K562 (cell line): ENCODE measurements at regions not wholly inside any gene's neighbourhood (a gene's known extent, or its start where the extent isn't known, plus 50 kb on each side); places are given as distances from the start of the nearest gene placed in this dataset.

Experiments used
- ATAC-seq: fragments of 200-7000 bp; cut with Tn5 transposase; 3 replicates; pipeline ENCODE4 v1.9.1; 2020; ENCODE audit warnings: moderate library complexity
- BruUV-seq: library from RNA; stranded (reverse); fragments of 400-500 nt; replicated peaks from 2 replicates; lab custom pipeline; 2021; lab: Mats Ljungman, UMichigan
- CTCF ChIA-PET: fragments of 300-600 bp; formaldehyde crosslinking; extraction: SDS; loops from one replicate; lab custom pipeline; 2021; ENCODE audit warnings: low intra/inter-chr PET ratio; lab: Yijun Ruan, JAX
- POLR2A ChIA-PET: fragments of 300-600, 350-650 bp; sonication (Branson Sonifier 250); formaldehyde crosslinking; extraction: SDS; loops from one replicate; lab custom pipeline; 2021; ENCODE audit warnings: antibody characterized with exemption, inconsistent platforms; lab: Yijun Ruan, JAX
- DNase-seq, 4 experiments: peaks; one replicate each; pipeline versions ENCODE4 v3.0.0 to v3.0.0-alpha.2; 2011 to 2018; ENCODE audit warnings: low spot score in 3 of 4, mixed read lengths in 3 of 4; ENCODE audit errors: extremely low read depth in 1 of 4
- FAIRE-seq: peaks from 2 replicates; lab custom pipeline; 2011; peaks lifted over from hg19 to GRCh38; lab: Jason Lieb, UNC
- H2AFZ ChIP-seq: 2 replicates; pipeline ENCODE4 v1.6.0; 2011; ENCODE audit warnings: low read depth, low read length, control low read depth, inconsistent platforms
- H3K27ac ChIP-seq: fragments of 200-600 bp; 3 replicates; pipeline ENCODE4 v1.8.0; 2011; ENCODE audit warnings: low read depth, mild to moderate bottlenecking, control low read depth, inconsistent platforms, low read length, moderate library complexity, mixed read lengths; ENCODE audit errors: extremely low read depth
- H3K27me3 ChIP-seq, 2 experiments: fragments of 300-600 bp in 1 of 2; 2 replicates in 1 of 2; 3 replicates in 1 of 2; pipeline versions ENCODE4 v1.6.0 to v1.8.0; 2011; ENCODE audit warnings: inconsistent platforms in 2 of 2, low read length in 2 of 2, mild to moderate bottlenecking in 1 of 2, mixed read lengths in 1 of 2, moderate library complexity in 1 of 2; ENCODE audit not compliant: control insufficient read depth in 2 of 2, insufficient read depth in 2 of 2
- H3K36me3 ChIP-seq: fragments of 300-600 bp; 3 replicates; pipeline ENCODE4 v1.8.0; 2011; ENCODE audit warnings: mild to moderate bottlenecking, low read length, inconsistent platforms; ENCODE audit not compliant: control insufficient read depth, insufficient read depth
- H3K4me1 ChIP-seq, 2 experiments: fragments of 200-600 bp in 1 of 2; replicated peaks in 1 of 2; 2 replicates in 1 of 2; 3 replicates in 1 of 2; pipeline versions ENCODE4 v1.5.1 to v1.8.0; 2011; ENCODE audit warnings: inconsistent platforms in 2 of 2, low read length in 2 of 2, mild to moderate bottlenecking in 1 of 2, mixed read lengths in 1 of 2, moderate library complexity in 1 of 2; ENCODE audit not compliant: control insufficient read depth in 2 of 2, insufficient read depth in 2 of 2
- H3K4me2 ChIP-seq: 2 replicates; pipeline ENCODE4 v1.6.1; 2011; ENCODE audit warnings: low read length, control low read depth, inconsistent platforms, mixed read lengths; ENCODE audit not compliant: insufficient read depth
- H3K4me3 ChIP-seq: fragments of 200-600 bp; sonication (generic), shearing (Covaris generic); 2 replicates; pipeline ENCODE4 v1.5.1; 2016; ENCODE audit warnings: control low read depth, inconsistent platforms
- H3K79me2 ChIP-seq: fragments of 200-600 bp; 3 replicates; pipeline ENCODE4 v1.8.0; 2011; ENCODE audit warnings: low read length, inconsistent platforms; ENCODE audit not compliant: control insufficient read depth, insufficient read depth
- H3K9ac ChIP-seq, 2 experiments: 2 replicates each; pipeline versions ENCODE4 v1.6.0 to v1.6.1; 2011; ENCODE audit warnings: low read depth in 2 of 2, low read length in 2 of 2, control low read depth in 1 of 2, inconsistent platforms in 1 of 2, mild to moderate bottlenecking in 1 of 2, mixed read lengths in 1 of 2; ENCODE audit not compliant: insufficient read depth in 1 of 2
- H3K9me1 ChIP-seq: one replicate; pipeline ENCODE4 v1.6.0; 2011; ENCODE audit warnings: inconsistent platforms, mild to moderate bottlenecking, low read length, moderate library complexity; ENCODE audit not compliant: control insufficient read depth, insufficient read depth
- H3K9me3 ChIP-seq: replicated peaks from 2 replicates; pipeline ENCODE4 v1.5.1; 2011; ENCODE audit warnings: low read depth, low read length, inconsistent platforms; ENCODE audit not compliant: control insufficient read depth, insufficient read depth
- H4K20me1 ChIP-seq: replicated peaks from 2 replicates; pipeline ENCODE4 v1.6.1; 2011; ENCODE audit warnings: low read length, inconsistent platforms, mixed read lengths; ENCODE audit not compliant: control insufficient read depth, insufficient read depth
- CBX8 ChIP-seq: fragments of 200-600 bp; sonication (generic); IDR thresholded peaks from 2 replicates; pipeline ENCODE4 v1.6.1; 2012; ENCODE audit warnings: borderline replicate concordance, mixed run types, low read depth, mild to moderate bottlenecking, moderate library complexity, mixed read lengths, low read length, control low read depth, inconsistent platforms; ENCODE audit not compliant: poor library complexity, severe bottlenecking; ENCODE audit errors: extremely low read depth
- DNMT1 ChIP-seq: fragments of 450-650 bp; IDR thresholded peaks from 2 replicates; pipeline ENCODE4 v1.6.1; 2016; ENCODE audit warnings: antibody characterized with exemption, mild to moderate bottlenecking
- E2F8 ChIP-seq: fragments of 450-650 bp; IDR thresholded peaks from 2 replicates; pipeline ENCODE4 v1.7.1; 2018; ENCODE audit warnings: mild to moderate bottlenecking, low read depth; ENCODE audit not compliant: partially characterized antibody
- HNRNPL ChIP-seq: fragments of 200-400 bp; formaldehyde crosslinking; IDR thresholded peaks from 2 replicates; pipeline ENCODE4 v1.6.1; 2017; ENCODE audit warnings: low read depth, mild to moderate bottlenecking, low read length
- HNRNPUL1 ChIP-seq: fragments of 200-400 bp; formaldehyde crosslinking; IDR thresholded peaks from 2 replicates; pipeline ENCODE4 v1.6.1; 2017; ENCODE audit warnings: low read length
- POLR3A ChIP-seq: IDR thresholded peaks from 2 replicates; pipeline ENCODE4 v1.6.1; 2011; ENCODE audit warnings: borderline replicate concordance, mild to moderate bottlenecking, moderate library complexity; ENCODE audit not compliant: insufficient read length, insufficient read depth; ENCODE audit errors: extremely low read depth
- RBM14 ChIP-seq: fragments of 200-400 bp; formaldehyde crosslinking; IDR thresholded peaks from 2 replicates; pipeline ENCODE4 v1.6.1; 2018; ENCODE audit warnings: low read depth, mild to moderate bottlenecking, low read length, moderate library complexity, borderline replicate concordance; ENCODE audit not compliant: insufficient read depth
- RHOXF2B ChIP-seq: fragments of 250-450 bp; sonication (Bioruptor Pico); conservative IDR thresholded peaks from 2 replicates; pipeline ENCODE4 v1.5.1; 2021
- ZFP1 ChIP-seq: fragments of 450-650 bp; formaldehyde crosslinking; IDR thresholded peaks from 2 replicates; pipeline ENCODE4 v1.4.0; 2020; ENCODE audit warnings: mild to moderate bottlenecking, mixed read lengths
- ZNF232 ChIP-seq: sonication (generic); formaldehyde crosslinking; IDR thresholded peaks from 2 replicates; pipeline ENCODE4 v1.8.0; 2022; ENCODE audit warnings: mild to moderate bottlenecking, missing genetic modification reagents
- ZNF408 ChIP-seq: fragments of 250-450 bp; sonication (Bioruptor Pico); IDR thresholded peaks from 2 replicates; pipeline ENCODE4 v1.4.0; 2020; ENCODE audit warnings: low read depth, mild to moderate bottlenecking, moderate library complexity
- ZNF431 ChIP-seq: sonication (generic); formaldehyde crosslinking; IDR thresholded peaks from 2 replicates; pipeline ENCODE4 v1.8.0; 2022; ENCODE audit warnings: mild to moderate bottlenecking, missing genetic modification reagents
- ZNF76 ChIP-seq: fragments of 250-450 bp; sonication (Bioruptor Pico); IDR thresholded peaks from 2 replicates; pipeline ENCODE4 v1.4.0; 2020; ENCODE audit warnings: mild to moderate bottlenecking, moderate library complexity, borderline replicate concordance
- WGBS: fragments of 100-300 bp; shearing (Covaris generic); methylation state at CpG from one replicate; pipeline ENCODE4 v1.1.6; 2016; ENCODE audit warnings: low coverage, mixed read lengths; ENCODE audit not compliant: insufficient coverage; ENCODE audit errors: missing lambda C conversion rate; 5-methylcytosine and 5-hydroxymethylcytosine counted together
- in situ Hi-C: fragments of 300-500 bp; cut with MboI; formaldehyde crosslinking; loops from 4 replicates; pipeline ENCODE4 v1.15.0; 2018; ENCODE audit warnings: inconsistent platforms, mixed read lengths
- intact Hi-C: fragments of 100-400 bp; cut with micrococcal nuclease; formaldehyde crosslinking; loops from 2 replicates; pipeline ENCODE4 v1.14.2; 2022
- TF ChIP-seq, protein P1 (sequence below): sonication (generic); formaldehyde crosslinking; IDR thresholded peaks from 2 replicates; pipeline ENCODE4 v1.8.0; 2022; ENCODE audit warnings: missing genetic modification reagents, mild to moderate bottlenecking, borderline replicate concordance
- TF ChIP-seq, protein P2 (sequence below): fragments of 250-450 bp; sonication (Bioruptor Pico); IDR thresholded peaks from 2 replicates; pipeline ENCODE4 v1.5.1; 2021; ENCODE audit warnings: mild to moderate bottlenecking

GRCh38 chr1:102050556-102050955 lies 53.8 kb upstream of the OLFM3 start (continued):
- no peak for TF ChIP-seq ZNF431 (CRISPR knock-in tag)
- TF ChIP-seq, protein P1, sequence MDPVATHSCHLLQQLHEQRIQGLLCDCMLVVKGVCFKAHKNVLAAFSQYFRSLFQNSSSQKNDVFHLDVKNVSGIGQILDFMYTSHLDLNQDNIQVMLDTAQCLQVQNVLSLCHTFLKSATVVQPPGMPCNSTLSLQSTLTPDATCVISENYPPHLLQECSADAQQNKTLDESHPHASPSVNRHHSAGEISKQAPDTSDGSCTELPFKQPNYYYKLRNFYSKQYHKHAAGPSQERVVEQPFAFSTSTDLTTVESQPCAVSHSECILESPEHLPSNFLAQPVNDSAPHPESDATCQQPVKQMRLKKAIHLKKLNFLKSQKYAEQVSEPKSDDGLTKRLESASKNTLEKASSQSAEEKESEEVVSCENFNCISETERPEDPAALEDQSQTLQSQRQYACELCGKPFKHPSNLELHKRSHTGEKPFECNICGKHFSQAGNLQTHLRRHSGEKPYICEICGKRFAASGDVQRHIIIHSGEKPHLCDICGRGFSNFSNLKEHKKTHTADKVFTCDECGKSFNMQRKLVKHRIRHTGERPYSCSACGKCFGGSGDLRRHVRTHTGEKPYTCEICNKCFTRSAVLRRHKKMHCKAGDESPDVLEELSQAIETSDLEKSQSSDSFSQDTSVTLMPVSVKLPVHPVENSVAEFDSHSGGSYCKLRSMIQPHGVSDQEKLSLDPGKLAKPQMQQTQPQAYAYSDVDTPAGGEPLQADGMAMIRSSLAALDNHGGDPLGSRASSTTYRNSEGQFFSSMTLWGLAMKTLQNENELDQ (CRISPR knock-in tag), result no peak
- no peak for TF ChIP-seq ZNF76 (CRISPR knock-in tag)
- no peak for TF ChIP-seq POLR3A
- TF ChIP-seq, protein P2, sequence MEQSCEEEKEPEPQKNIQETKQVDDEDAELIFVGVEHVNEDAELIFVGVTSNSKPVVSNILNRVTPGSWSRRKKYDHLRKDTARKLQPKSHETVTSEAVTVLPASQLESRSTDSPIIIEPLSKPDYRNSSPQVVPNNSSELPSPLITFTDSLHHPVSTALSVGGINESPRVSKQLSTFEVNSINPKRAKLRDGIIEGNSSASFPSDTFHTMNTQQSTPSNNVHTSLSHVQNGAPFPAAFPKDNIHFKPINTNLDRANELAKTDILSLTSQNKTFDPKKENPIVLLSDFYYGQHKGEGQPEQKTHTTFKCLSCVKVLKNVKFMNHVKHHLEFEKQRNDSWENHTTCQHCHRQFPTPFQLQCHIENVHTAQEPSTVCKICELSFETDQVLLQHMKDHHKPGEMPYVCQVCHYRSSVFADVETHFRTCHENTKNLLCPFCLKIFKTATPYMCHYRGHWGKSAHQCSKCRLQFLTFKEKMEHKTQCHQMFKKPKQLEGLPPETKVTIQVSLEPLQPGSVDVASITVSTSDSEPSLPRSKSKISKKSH (CRISPR knock-in tag), result no peak
- no peak for TF ChIP-seq RBM14
- TF ChIP-seq, all 486 proteins: peak for 0

GRCh38 chr1:102047724-102048123 lies 51.0 kb upstream of the OLFM3 start:
- DNase-seq (no peak), FAIRE-seq (no peak), ATAC-seq (no peak)
- Histone ChIP-seq H3K9me1 (no peaks in the 10 kb centered on the region), H3K36me3 (no peaks in the 10 kb centered on the region), H2AFZ (no peak overlapping the region), H3K4me1 (no peaks in the 10 kb centered on the region), H3K79me2 (no peaks in the 10 kb centered on the region), H3K4me2 (no peak overlapping the region), H4K20me1 (no peaks in the 10 kb centered on the region), H3K9me3 (no peaks in the 10 kb centered on the region), H3K27ac (no peak overlapping the region), H3K4me3 (no peak overlapping the region), H3K27me3 (no peaks in the 10 kb centered on the region), H3K9ac (no peak overlapping the region)
- in situ Hi-C loops (no loop called here), intact Hi-C loops (no loop called here)
- 0% methylated on average over 2 of the region's 2 CpGs for WGBS
- ChIA-PET CTCF (no interaction called here), POLR2A (no interaction called here)
- no TSS peak for BruUV-seq
- TF ChIP-seq ZFP1 (CRISPR knock-in tag), result no peak
- no peak for TF ChIP-seq RHOXF2B (CRISPR knock-in tag)
- no peak for TF ChIP-seq ZNF232 (CRISPR knock-in tag)
- TF ChIP-seq DNMT1, result no peak
- TF ChIP-seq ZNF408 (CRISPR knock-in tag), result no peak
- TF ChIP-seq HNRNPL, result no peak
- TF ChIP-seq E2F8, result no peak
- no peak for TF ChIP-seq HNRNPUL1
- TF ChIP-seq CBX8, result no peak
